Esophagus mucosa (tissue), 1 donor: ENCODE measurements at regions not wholly inside any gene's neighbourhood (a gene's known extent, or its start where the extent isn't known, plus 50 kb on each side); places are given as distances from the start of the nearest gene placed in this dataset.
"Not testable (repeated sequence)": the region's sequence is repeated elsewhere in the genome, so short reads cannot be mapped to it uniquely, and the experiment has no call there.

Experiments used
- ATAC-seq: fragments of 200-7000 bp; cut with Tn5 transposase; one replicate; pipeline ENCODE4 v1.9.1; 2020
- donor health status: DM: yes; HTN: yes; CAD: no.

DNA sequence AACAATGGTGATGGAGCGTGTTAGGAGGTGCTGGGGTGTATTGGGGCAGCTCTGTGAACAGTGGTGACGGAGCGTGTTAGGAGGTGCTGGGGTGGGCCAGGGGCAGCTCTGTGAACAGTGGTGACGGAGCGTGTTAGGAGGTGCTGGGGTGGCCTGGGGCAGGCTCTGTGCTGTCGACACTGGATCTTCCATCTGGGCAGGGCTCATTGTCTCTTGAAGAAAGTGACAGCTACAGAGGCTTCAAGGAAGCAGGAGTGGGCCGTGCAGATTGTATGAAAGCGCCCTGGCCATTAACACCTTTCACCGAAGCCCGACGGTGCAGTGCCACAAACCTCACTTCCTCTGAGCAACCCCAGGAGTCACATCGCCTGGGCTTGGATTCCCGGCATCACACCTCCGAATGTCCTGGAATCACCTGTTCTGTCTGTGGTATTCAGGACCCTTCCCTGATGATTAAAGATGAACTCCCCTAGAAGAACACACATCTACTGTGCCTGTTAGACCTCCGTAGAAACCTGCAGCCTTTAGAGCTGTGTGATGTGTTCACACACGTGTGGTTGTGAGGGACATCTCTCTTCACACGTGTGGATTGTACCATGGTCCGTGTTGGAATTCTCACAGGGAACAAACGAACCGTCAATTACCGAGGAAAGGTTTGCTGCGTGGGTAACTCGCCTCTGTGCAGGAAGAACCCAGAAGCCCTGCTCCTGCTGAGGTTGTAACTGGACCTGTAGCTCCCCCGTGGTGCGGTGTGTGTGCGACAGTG, 377.7 kb downstream of the THBS2 start:
- ATAC-seq, result no peak

DNA sequence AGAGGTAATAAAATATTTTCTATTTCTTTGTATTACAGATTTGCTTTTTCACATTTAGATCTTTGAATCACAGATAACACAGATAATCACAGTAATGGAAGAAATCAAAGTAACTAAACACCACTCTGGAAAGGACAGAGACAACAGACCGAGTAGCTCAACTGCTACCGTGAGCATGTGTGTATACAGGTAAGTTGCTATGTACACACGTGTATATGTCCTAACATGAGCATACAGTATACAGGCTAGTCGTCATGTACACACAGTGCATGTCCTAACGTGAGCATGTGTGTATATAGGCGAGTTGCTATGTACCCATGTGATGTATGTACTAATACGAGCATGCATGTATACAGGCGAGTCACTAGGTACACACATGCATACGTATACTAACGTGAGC, 379.0 kb downstream of the THBS2 start:
- no peak for ATAC-seq

DNA sequence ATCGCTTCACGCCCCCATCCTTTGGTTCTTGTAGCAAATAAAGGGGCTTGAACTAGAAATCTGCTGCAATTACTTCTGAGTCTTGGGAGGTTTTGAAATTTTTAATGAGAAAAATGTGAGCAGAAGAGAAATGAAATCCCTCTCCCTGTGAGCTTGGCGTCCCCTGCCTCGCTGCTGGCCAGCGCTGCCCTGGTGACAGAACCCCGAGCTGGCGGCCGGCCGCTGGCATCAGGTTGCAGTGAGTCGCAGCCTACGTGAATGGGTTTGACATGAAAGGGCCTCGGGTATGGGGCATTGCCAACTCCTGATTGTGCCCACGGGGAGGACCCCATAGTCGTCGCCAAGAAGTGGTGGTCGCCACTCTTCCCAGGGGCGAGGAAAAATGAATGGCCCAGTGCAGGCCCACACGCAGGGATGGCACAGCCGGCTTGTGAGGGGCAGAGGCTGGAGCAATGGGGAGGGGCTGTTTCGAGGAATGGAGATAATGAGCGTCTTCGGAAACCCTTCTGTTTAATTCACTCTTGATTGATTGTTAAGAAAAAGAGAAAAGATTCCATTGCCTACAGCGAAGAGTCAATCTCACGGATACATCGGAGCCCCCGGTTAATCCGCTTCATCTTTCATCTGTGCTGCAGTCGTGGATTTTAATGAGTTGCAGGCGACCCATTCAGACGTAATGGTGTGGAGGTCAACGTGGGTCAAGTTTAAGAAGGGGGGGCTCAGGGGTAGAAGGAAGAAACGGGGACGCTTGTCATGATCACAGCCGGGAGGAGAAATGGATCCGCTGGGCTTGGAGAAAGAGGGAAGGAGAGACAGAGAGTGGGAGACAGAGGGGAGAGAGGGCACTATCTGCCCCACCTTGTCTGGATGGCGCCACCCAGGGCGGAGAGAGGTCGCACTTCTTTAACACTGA, 380.1 kb downstream of the THBS2 start:
- ATAC-seq, result no peak

- ATAC-seq, result no peak
These were observed 381.9 kb downstream of the THBS2 start for GRCh38 chr6:168871642-168872315.

DNA sequence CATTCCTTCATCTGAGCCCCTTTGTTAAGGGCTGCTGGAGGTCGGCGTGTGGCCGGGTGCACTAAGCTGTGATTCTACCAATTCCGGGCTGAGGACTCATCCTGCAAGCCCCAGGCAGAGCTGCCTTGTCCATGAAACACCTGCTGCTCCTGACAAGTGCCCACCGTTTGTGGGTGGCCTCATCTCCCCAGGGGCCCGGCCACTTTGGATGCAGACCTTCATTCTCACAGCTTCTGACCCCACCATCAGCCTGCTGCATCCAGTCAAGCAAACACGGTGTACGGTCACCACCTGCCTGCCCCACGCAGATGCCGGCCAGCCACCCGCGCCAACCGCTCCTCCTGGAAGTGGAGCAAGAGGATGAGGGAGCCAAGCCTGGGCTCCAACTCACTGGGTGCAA, 382.7 kb downstream of the THBS2 start:
- ATAC-seq, result no peak

- peak; percentile 22 for ATAC-seq
These were observed 386.2 kb downstream of the THBS2 start for GRCh38 chr6:168867247-168868102.

DNA sequence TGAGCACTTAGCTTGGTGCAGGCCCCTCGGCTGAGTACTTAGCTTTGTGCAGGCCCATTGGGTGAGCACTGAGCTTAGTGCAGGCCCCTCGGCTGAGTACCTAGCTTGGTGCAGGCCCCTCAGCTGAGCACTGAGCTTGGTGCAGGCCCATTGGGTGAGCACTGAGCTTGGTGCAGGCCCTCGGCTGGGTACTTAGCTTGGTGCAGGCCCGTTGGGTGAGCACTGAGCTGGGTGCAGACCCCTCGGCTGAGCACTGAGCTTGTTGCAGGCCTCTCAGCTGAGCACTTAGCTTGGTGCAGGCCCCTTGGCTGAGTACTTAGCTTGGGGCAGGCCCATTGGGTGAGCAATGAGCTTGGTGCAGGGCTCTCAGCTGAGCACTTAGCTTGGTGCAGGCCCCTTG, 387.1 kb downstream of the THBS2 start:
- peak; percentile 50 for ATAC-seq

- ATAC-seq, result no peak
These were observed 388.1 kb downstream of the THBS2 start for GRCh38 chr6:168865522-168865921.

DNA sequence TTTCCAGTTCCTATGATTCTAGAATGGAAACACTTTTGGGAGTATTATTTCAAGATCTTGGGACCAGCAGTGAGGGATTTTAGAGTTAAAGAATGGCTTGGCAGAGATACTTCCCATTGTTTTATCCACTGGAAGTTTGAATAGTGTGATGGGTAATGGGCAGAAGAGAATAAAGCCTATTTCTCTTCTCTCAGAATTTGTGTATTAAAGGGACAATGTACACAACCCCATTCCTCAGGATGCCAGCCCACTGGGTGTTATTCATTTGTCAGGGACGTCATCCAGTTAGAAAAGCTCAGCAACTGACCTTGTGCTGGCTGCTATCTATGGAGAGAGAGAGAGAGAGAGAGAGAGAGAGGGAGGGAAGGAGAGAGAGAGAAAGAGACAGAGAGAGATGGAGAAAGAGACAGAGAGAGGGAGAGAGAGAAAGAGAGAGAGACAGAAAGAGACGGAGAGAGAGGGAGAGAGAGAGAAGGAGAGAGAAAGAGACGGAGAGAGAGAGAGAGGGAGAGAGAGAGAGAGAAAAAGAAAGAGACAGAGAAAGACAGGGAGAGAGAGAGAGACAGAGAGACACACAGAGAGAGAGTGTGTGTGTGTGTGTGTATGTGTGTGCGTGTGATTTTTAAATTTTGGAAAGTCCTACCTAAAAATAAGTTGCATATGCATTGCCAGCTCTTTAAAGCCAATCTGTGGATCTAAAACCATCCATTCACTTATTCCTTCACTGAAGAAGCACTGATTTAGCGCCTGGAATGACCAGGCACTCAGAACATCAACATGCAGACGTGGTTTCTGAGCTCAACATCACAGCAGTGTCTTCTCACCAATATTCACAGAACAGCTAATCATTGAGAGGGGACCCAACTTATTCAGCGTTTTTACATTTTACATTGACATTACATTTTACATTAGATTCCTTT, 388.8 kb downstream of the THBS2 start:
- no peak for ATAC-seq

DNA sequence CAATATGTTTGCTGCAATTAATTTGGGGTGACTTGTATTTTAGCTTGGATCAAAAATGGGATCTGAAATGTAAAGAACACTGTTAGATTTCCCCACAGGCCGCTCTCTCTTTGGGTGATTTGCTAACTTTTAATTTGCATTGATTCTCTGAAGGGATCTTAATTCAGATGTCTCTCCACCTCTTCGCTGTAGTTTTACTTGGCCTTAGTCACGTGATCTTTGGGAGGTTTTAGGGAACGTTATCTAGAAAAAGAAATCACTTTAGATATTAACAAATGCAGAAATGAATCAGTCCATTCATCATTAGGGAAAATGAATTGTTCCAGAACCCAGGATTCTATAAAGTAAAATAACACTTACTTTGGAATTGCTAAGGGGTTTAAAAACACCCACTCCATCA, 390.2 kb downstream of the THBS2 start:
- no peak for ATAC-seq

DNA sequence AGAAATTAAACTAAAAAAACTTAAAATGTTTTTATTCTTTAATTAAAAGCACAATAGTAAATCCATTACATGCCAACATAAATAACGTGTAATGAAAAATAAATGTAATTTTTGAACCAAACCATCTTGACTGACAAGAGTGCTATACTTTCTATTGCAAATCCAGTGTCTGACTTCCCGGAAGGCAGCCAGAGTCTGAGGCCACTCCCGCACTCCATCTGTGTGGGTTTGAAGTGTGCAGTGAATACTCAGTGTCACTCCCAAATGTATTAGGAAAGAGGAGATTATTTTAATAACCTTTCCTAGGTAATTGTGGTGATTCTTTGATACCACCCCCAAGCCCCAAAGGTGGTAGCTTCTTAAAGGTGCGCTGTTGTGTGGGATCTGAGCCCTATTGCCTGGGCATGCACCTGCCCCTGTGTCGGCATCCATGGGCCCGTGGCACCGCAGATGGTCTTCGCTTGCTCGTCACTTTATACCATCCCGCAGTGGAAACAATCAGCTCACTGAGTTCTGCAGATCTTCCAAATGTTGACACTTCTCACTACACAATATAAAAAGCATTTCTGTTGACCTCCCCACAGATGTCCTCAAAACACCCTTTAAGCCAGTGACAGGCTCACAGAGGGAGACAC, 391.2 kb downstream of the THBS2 start:
- ATAC-seq, result no peak

DNA sequence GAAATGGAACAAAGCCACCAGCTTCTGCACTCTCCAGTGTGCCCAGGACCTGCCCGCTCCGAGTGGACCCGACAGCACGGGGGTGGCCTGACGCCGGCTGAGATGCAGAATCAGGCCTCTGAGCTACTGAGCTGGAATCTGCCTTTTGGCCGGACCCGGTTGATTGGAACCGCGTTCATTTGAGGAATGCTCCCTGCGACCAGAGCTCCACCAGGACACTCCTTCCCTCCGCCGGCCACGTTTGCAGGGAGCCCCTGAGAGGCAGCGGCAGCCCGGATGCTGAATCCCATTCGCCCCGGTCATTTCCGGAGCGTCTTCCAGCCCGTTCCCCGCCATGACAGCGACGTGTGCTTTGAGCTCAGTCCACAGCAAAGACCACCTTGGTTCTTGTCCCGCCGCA, 392.7 kb downstream of the THBS2 start:
- no peak for ATAC-seq

DNA sequence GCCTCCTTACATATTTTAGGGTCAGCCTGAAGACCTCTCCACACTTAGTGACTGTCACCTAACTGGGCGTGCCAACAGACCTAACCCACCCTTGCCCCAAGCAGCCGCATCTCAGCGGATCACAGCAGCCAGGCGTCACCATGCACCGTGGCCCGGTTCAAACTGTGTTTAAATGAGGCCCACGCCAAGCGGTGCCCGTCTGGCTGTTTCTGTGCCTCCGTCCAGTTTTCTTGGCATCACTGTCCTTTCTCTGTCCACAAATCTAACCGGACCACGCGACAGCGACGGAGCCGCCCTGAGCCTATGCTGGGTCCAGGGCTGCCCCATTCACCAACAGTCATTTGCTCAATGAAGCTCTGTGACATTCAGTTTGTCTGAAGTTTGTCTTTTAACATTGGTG, 393.3 kb downstream of the THBS2 start:
- no peak for ATAC-seq

- ATAC-seq, result no peak
These were observed 394.7 kb downstream of the THBS2 start for GRCh38 chr6:168858926-168859325.

DNA sequence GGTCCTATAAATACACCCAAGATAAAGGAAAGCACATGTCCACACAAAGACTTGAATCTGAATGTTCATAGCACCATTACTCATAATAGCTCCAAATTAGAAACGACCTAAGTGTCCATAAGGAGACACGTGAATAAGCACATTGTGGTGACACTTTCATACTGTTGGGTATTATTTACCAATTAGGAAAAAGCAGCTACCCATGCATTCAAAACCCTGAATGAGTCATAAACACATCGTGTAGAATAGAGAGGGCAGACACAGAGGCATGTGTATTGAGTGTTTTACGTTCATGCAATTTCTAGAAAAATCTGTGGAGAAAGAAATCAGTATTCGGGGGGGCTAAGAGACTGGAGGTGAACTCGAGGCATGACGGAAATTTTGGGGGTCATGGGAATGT, 396.7 kb downstream of the THBS2 start:
- ATAC-seq, result no peak

- ATAC-seq, result no peak
These were observed 401.2 kb downstream of the THBS2 start for GRCh38 chr6:168852376-168852884.

DNA sequence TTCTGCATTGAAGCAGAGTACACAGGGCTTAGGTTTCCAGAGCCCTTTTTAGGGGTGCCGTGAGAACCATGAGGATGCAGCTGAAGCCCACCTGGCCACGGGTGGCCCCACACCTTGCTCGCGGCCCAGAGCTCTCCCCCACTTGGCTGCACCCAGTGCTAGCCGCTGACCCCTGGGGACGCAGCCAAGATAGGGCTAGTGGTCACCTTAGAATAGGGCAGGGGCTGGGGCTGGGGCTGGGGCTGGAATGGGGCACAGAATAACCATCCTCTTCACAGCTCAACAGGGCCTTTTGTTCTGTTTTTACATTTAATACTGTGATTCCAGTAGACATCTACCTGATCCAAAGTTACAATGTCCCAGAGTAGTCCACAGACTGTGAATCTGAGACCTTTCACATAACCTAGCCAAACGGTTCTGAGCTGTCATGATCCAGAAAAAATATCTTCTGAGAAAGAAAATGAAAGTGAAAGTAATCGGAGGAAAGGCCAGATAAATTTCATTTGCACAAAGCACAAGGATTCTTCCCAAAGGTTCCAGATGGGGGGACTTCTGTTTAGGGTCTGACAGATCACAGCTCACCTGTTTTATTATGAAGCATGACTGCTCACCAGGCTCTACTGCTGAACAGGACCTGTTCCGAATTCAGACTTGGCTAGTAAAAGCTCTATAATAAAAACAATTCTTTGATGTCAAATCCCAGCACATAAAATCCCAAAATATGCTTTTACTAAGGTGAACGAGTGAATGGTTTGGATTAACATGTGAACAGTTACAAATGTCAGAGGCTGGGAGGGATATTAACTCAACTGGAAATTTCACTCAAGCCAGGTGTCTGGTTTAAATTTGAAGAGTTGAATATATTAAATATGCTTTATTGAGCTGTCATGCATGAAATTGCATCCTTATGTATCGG, 401.9 kb downstream of the THBS2 start:
- ATAC-seq, result no peak

GRCh38 chr6:168850027-168850736, 403.5 kb downstream of the THBS2 start:
- ATAC-seq, result not testable (repeated sequence)

DNA sequence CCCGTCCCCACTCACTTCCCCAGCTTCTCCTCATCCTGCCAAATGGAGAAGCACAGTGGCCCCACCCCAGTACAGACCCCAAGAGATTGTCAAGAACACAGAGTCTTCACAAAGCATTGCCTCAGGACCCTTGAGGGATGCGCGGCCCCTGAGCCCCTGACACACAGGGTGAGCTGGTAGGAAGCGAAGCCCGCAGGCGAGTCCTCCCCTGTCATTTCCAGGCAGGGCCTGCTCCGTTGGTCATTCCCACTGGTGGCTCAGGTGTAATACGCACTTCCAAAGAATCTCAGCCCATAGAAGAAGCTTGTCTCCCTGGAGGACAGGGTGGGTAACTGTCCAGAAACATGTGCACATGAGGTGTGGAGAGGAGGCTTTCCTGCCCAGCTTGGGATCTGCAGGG, 404.2 kb downstream of the THBS2 start:
- ATAC-seq, result no peak
